Choroid plexus epithelial cell (primary cell): ENCODE measurements at regions not wholly inside any gene's neighbourhood (a gene's known extent, or its start where the extent isn't known, plus 50 kb on each side); places are given as distances from the start of the nearest gene placed in this dataset.
"Not testable (repeated sequence)": the region's sequence is repeated elsewhere in the genome, so short reads cannot be mapped to it uniquely, and the experiment has no call there.

Source experiments
- DNase-seq: peaks from one replicate; pipeline ENCODE4 v3.0.0-alpha.2; 2010; ENCODE audit warnings: low read depth
- H3K4me3 ChIP-seq: 2 replicates; pipeline ENCODE4 v1.5.1; 2011; ENCODE audit warnings: low read depth, mild to moderate bottlenecking, control low read depth, low read length, moderate library complexity
- CTCF ChIP-seq: conservative IDR thresholded peaks from 2 replicates; pipeline ENCODE4 v1.5.1; 2011; ENCODE audit warnings: low read depth, mild to moderate bottlenecking, control low read depth, inconsistent platforms, low read length, moderate library complexity

GRCh38 chr7:86050918-86051317, 592.8 kb upstream of the GRM3 start:
- no peak overlapping the region for H3K4me3 ChIP-seq
- TF ChIP-seq CTCF, result no peak
- DNase-seq, result no peak

- no peak for DNase-seq
- H3K4me3 ChIP-seq, result no peak overlapping the region
- no peak for TF ChIP-seq CTCF
Measured at GRCh38 chr7:86049910-86050309, 593.8 kb upstream of the GRM3 start.

GRCh38 chr7:86045197-86045596, 598.5 kb upstream of the GRM3 start:
- not testable (repeated sequence) for H3K4me3 ChIP-seq, DNase-seq

- H3K4me3 ChIP-seq, result no peak overlapping the region
- TF ChIP-seq CTCF, result no peak
- DNase-seq, result no peak
Measured at GRCh38 chr7:86025807-86026206, 617.9 kb upstream of the GRM3 start.

- no peak overlapping the region for H3K4me3 ChIP-seq
- no peak for DNase-seq
- TF ChIP-seq CTCF, result no peak
Measured at GRCh38 chr7:86013662-86014061, 630.0 kb upstream of the GRM3 start.

GRCh38 chr7:86012971-86013370, 630.7 kb upstream of the GRM3 start:
- no peak overlapping the region for H3K4me3 ChIP-seq
- DNase-seq, result no peak
- no peak for TF ChIP-seq CTCF

GRCh38 chr7:86008898-86009297, 634.8 kb upstream of the GRM3 start:
- no peak for DNase-seq
- TF ChIP-seq CTCF, result no peak
- H3K4me3 ChIP-seq, result no peak overlapping the region

- TF ChIP-seq CTCF, result no peak
- H3K4me3 ChIP-seq, result no peak overlapping the region
- no peak for DNase-seq
Measured at GRCh38 chr7:86006909-86007308, 636.8 kb upstream of the GRM3 start.
